Colonic mucosa (tissue), 4 donors: ENCODE measurements at regions not wholly inside any gene's neighbourhood (a gene's known extent, or its start where the extent isn't known, plus 50 kb on each side); places are given as distances from the start of the nearest gene placed in this dataset.

ENCODE experiments used
- DNase-seq: peaks from one replicate; pipeline ENCODE4 v3.0.0-alpha.2; 2020
- H3K27ac ChIP-seq: fragments of 200-600 bp; one replicate; pipeline ENCODE4 v1.8.0; 2021
- H3K27me3 ChIP-seq: fragments of 200-600 bp; one replicate; pipeline ENCODE4 v1.8.0; 2021
- H3K36me3 ChIP-seq: fragments of 200-600 bp; one replicate; pipeline ENCODE4 v1.8.0; 2021
- H3K4me1 ChIP-seq: fragments of 200-600 bp; one replicate; pipeline ENCODE4 v1.8.0; 2021; ENCODE audit warnings: mild to moderate bottlenecking
- H3K4me3 ChIP-seq: fragments of 200-600 bp; one replicate; pipeline ENCODE4 v1.8.0; 2021
- H3K9ac ChIP-seq, 2 donors: one replicate each; pipeline ENCODE4 v1.7.0; 2013; ENCODE audit warnings: control low read depth in 2 of 2, low read depth in 2 of 2, low read length in 2 of 2
- H3K9me3 ChIP-seq: fragments of 200-600 bp; one replicate; pipeline ENCODE4 v1.8.0; 2021
- CTCF ChIP-seq: fragments of 200-600 bp; IDR thresholded peaks from one replicate; pipeline ENCODE4 v1.8.0; 2022; ENCODE audit warnings: antibody characterized with exemption, mild to moderate bottlenecking
- intact Hi-C: fragments of 100-400 bp; cut with DNase I; formaldehyde crosslinking; loops from one replicate; pipeline ENCODE4 v1.14.1; 2022
- donor health status: healthy.
- donor health status: DM: no; HTN: no; CAD: no.
- donor health status: DM: no; HTN: no; CAD: no.

- no peak overlapping the region for H3K4me3 ChIP-seq
- no peak overlapping the region for H3K9ac ChIP-seq
- H3K4me1 ChIP-seq: no peaks in the 10 kb centered on the region
- no peak for TF ChIP-seq CTCF
- H3K27ac ChIP-seq: no peak overlapping the region
- DNase-seq: no peak
- H3K27me3 ChIP-seq: no peaks in the 10 kb centered on the region
- H3K36me3 ChIP-seq: no peaks in the 10 kb centered on the region
- H3K9me3 ChIP-seq: no peaks in the 10 kb centered on the region
- intact Hi-C loops: no loop called here
Observed at GRCh38 chr2:120899771-120900170, 164.1 kb downstream of the GLI2 start.

GRCh38 chr2:120901201-120901600, 165.5 kb downstream of the GLI2 start:
- no peak for TF ChIP-seq CTCF
- no peak overlapping the region for H3K4me3 ChIP-seq
- H3K9me3 ChIP-seq: no peaks in the 10 kb centered on the region
- no peak overlapping the region for H3K9ac ChIP-seq
- no peak for DNase-seq
- H3K4me1 ChIP-seq: no peaks in the 10 kb centered on the region
- no peaks in the 10 kb centered on the region for H3K36me3 ChIP-seq
- no peaks in the 10 kb centered on the region for H3K27me3 ChIP-seq
- H3K27ac ChIP-seq: no peak overlapping the region
- intact Hi-C loops: no loop called here

GRCh38 chr2:120902592-120902991, 166.9 kb downstream of the GLI2 start:
- no peak for DNase-seq
- Histone ChIP-seq H3K27me3 (no peaks in the 10 kb centered on the region), H3K4me1 (no peaks in the 10 kb centered on the region), H3K27ac (no peak overlapping the region), H3K4me3 (no peak overlapping the region), H3K9me3 (no peaks in the 10 kb centered on the region), H3K9ac (no peak overlapping the region), H3K36me3 (no peaks in the 10 kb centered on the region)
- intact Hi-C loops: no loop called here
- TF ChIP-seq CTCF: no peak

GRCh38 chr2:120904379-120904778, 168.7 kb downstream of the GLI2 start:
- H3K36me3 ChIP-seq: no peaks in the 10 kb centered on the region
- H3K4me1 ChIP-seq: no peaks in the 10 kb centered on the region
- no peaks in the 10 kb centered on the region for H3K27me3 ChIP-seq
- no peak for DNase-seq
- H3K4me3 ChIP-seq: no peak overlapping the region
- TF ChIP-seq CTCF: no peak
- no peak overlapping the region for H3K9ac ChIP-seq
- H3K27ac ChIP-seq: no peak overlapping the region
- intact Hi-C loops: no loop called here
- no peaks in the 10 kb centered on the region for H3K9me3 ChIP-seq

GRCh38 chr2:120904830-120905234, 169.2 kb downstream of the GLI2 start:
- Histone ChIP-seq H3K4me3 (no peak overlapping the region), H3K27ac (no peak overlapping the region), H3K27me3 (no peaks in the 10 kb centered on the region), H3K36me3 (no peaks in the 10 kb centered on the region), H3K9ac (no peak overlapping the region), H3K9me3 (no peaks in the 10 kb centered on the region), H3K4me1 (no peaks in the 10 kb centered on the region)
- intact Hi-C loops: no loop called here
- TF ChIP-seq CTCF: no peak
- DNase-seq: no peak

- no peaks in the 10 kb centered on the region for H3K4me1 ChIP-seq
- no peaks in the 10 kb centered on the region for H3K36me3 ChIP-seq
- intact Hi-C loops: no loop called here
- no peaks in the 10 kb centered on the region for H3K9me3 ChIP-seq
- TF ChIP-seq CTCF: no peak
- DNase-seq: no peak
- no peak overlapping the region for H3K27ac ChIP-seq
- no peaks in the 10 kb centered on the region for H3K27me3 ChIP-seq
- no peak overlapping the region for H3K9ac ChIP-seq
- no peak overlapping the region for H3K4me3 ChIP-seq
Observed at GRCh38 chr2:120905298-120905697, 169.6 kb downstream of the GLI2 start.
